ENCODE measurements at regions not wholly inside any gene's neighbourhood (a gene's known extent, or its start where the extent isn't known, plus 50 kb on each side); places are given as distances from the start of the nearest gene placed in this dataset.

- DNase-seq (ENCODE audit: low spot score), result no peak
Measured at GRCh38 chr2:134199123-134199522, 54.7 kb upstream of the MGAT5 start.

DNA sequence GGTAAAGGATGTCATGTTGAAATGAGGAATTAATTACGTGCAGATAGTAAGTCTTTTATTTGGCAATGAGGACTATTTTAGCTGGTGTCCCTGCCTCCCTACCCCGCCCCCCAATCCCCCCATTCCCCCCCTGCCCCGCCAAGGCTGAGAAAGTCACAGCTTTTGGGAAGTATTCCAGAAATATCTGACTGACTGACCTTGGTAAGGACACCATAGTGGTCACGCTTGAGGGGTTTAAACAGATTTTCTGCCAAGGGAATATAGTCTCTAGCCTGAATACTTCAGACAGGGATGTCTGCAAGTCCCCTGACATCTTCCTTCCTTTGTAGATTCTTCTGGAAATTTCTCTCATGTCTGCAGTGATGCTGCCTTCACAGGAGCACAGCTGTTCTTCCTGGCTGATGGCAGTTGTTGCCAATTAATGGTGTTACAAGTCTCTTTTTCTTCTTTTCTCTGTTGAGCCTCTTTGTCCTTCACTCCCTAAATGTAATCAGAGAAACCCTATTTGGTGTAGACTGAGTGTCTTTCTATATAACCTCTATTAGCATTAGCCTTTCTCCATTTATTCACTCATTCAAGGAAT is 53.7 kb upstream of the MGAT5 start:
- DNase-seq (ENCODE audit: low spot score), result no peak

- no peak for DNase-seq (ENCODE audit: low spot score)
Measured at GRCh38 chr2:134201533-134201932, 52.3 kb upstream of the MGAT5 start.

DNA sequence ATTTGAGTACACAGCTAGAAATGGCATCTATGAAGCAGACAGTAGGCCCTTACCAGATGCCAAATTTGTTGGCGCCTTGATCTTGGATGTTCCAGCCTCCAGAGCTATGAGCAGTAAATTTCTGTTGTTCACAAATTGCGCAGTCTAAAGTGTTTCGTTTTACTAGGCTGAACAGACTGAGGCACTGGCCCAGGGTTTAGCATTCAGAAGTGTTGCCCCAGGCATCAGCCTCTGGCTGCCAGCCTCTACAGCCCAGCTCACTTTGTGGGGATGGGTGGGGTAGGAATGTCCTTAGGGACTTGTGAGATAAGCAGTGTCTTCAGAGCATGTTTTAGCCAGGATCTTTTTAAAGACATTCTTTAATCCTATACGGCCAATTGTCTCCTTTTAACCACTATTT is 51.5 kb upstream of the MGAT5 start:
- DNase-seq (ENCODE audit: low spot score), result no peak

GRCh38 chr2:134203175-134203574 is 50.7 kb upstream of the MGAT5 start:
- DNase-seq (ENCODE audit: low spot score), result no peak

All from umbilical cord (tissue), 1 donor.